Left kidney (tissue), 1 donor: ENCODE measurements at regions not wholly inside any gene's neighbourhood (a gene's known extent, or its start where the extent isn't known, plus 50 kb on each side); places are given as distances from the start of the nearest gene placed in this dataset.

Experiments
- DNase-seq: peaks from one replicate; pipeline ENCODE4 v3.0.0-alpha.2; 2013

- no peak for DNase-seq
Measured at GRCh38 chr22:27293721-27294445, 507.7 kb downstream of the MN1 start.

GRCh38 chr22:27295040-27295439 lies 506.5 kb downstream of the MN1 start:
- DNase-seq: no peak

DNA sequence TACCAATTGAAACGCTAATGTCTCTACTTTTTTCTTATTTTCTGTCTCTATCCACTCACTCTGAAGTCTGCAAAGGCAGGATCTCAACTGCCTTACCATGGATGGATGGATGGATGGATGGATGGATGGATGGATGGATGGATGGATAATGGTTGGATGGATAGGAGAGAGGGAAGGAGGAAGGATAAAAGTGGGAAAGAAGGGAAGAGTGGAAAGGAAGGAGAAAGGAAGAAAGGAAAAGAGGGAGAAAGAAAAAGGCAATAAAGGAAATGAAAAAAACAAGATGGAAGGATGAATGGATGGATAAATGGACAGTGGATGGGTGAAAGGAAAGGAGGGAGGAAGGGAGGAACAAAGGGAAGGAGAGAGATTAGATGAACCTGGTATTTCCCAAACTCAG lies 506.0 kb downstream of the MN1 start:
- no peak for DNase-seq

DNA sequence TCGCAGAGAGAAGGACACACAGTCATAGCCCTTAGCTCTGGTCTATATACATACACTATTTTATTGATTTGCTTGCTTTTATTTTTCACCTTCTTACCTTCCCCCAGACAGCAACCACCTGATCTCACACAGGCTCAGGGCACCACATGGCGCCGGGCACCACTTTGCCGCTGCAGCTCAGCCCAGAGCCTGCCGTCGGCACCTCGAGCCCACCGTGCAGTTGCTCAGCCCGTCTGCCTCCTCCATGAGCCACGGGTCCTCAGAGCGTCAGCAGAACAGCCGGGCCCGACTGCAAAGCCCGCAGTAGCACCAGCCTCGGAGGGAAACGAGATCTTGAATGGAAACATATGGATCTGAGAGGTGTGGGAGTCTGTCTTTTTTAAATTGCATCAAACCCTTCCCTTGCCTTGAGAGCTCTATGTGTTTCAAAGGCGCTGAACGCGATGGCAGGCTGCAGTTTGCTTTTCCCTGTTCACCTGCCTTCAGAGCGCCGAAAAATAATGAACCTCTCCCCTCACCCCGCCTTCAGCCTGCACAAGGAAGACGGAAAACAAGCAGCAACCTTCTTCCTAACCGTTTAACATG lies 505.4 kb downstream of the MN1 start:
- no peak for DNase-seq

DNA sequence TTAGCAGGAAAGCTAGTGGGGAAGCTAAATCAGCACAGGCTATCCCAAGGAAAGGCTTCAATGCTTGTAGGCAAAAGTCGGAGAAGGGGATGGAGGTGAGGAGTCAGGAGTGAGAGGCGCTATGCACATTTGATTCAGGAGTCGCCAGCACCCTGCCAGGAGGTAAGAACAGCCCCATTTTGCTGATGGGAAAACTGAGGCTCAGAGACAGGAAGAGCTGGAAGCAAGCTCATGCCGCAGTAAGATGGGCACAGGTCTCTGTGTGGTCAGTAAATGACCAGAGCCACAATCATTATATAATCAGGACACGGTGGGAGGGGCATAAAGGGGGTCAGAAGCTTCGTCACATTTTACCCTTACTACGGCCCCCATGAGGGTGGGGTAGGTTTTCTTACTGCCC lies 504.4 kb downstream of the MN1 start:
- DNase-seq: no peak

GRCh38 chr22:27298332-27298731 lies 503.2 kb downstream of the MN1 start:
- no peak for DNase-seq

GRCh38 chr22:27298742-27299141 lies 502.8 kb downstream of the MN1 start:
- DNase-seq: no peak

DNA sequence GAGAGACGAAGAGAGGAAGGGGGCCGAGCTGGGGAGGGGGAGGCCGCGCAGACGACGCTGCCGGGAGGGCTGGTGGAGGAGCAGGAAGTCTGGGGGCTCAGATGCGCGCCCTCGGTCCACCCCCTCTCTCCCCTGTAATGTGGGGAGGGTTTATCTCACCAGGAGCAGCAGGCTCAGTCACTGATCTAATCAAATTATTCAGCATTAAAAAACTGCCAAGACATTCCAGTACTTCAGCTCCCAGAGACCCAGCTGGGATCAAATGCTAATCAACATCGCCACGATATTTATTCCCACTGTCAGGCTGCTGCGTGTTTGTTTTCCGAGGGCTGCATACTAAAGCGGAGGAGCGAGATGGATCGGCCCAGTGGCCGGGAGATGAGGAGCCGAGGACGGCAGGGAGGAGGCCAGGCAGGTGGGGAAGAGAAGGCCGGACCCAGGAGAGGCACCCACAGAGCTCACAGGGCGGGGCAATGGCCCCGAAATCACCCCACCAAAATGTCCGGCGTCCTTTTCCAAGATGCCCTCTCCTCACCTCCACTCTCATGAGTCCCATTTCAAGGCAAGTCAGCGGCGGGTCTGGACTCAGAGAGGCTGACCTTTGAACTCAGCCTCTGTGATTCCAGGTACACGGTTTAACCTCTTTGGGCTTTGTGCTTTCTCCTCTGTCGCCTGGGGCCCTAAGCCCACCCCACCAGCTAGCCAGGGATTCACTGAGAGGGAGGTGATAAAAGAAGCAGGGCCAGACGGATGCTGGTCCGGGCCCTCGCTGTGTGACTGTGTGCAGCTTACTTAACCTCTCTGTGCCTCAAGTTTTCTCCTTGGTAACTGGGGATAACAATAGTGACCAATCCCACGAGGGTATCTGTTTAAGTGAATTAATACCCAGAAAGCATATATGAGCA lies 502.1 kb downstream of the MN1 start:
- DNase-seq: no peak

DNA sequence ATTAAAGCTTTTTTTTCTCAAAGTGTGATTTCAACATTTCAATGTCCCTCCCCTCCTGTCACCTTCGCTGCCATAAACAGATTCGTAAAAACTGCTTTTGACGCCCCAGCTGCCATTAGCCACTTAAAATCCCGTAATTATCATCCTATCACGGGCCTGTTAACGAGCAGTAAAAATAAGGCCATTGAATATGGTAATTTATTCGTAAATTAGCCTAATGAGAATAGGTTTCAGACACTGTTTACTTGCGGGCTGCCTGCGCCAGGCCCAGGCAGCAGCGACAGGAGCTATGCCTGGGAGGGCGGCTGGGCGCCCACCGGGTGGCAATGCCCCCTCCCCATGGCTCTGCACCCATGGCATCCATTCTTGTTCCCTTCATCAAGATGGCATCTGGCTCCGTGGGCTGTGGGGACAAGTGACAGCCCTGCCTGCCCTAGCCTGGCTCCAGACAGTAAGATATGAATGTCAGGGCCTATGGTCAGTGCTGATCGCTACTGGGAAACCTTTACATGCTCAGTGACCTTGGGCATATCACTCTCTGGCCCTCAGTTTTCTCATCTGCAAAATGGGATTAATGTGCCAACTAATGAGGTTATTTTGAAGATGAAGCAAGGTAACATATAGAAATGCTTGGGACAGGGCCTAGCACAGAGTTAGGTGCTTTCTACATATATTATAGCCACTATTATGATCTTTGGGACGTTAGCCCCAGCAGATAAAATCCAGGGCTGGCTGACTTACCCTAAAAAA lies 500.8 kb downstream of the MN1 start:
- DNase-seq: no peak

GRCh38 chr22:27302501-27302900 lies 499.1 kb downstream of the MN1 start:
- no peak for DNase-seq

DNA sequence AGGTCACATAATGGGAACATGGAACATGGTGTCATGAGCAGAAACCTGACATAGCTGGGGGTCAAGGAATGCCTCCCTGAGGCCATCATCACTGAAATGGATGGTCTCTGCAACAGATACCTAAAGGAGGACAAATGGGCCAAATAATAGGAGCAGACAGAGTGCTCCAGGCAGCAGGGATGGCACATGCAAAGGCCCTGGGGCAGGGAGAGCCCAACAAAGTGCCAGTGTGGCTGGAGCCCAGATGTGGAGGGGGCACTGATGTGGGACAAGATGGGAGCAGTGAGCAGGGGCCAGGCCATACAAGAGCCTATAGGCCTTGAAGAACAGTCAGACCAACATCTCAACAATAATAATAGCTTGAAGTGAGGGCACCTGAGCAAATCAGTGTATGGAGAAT lies 497.8 kb downstream of the MN1 start:
- DNase-seq: no peak

DNA sequence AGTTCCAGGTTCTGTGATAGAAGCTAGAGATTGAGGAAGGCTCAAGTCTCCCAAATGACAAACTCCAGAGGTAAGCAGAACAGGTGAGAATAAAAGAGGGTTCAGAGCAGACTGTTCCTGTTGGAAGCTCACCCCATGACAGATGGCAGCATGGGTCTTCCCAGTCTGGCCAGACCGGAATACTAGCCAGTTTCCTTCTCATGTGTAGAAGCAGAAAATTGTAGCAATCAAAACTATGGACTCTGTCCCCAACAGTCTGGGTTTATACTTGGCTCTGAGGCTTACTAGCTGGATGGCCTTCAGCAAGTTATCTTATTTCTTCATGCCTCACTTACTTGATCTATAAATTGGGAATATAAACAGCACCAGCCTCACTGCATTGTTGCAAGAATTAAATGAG lies 494.8 kb downstream of the MN1 start:
- no peak for DNase-seq

DNA sequence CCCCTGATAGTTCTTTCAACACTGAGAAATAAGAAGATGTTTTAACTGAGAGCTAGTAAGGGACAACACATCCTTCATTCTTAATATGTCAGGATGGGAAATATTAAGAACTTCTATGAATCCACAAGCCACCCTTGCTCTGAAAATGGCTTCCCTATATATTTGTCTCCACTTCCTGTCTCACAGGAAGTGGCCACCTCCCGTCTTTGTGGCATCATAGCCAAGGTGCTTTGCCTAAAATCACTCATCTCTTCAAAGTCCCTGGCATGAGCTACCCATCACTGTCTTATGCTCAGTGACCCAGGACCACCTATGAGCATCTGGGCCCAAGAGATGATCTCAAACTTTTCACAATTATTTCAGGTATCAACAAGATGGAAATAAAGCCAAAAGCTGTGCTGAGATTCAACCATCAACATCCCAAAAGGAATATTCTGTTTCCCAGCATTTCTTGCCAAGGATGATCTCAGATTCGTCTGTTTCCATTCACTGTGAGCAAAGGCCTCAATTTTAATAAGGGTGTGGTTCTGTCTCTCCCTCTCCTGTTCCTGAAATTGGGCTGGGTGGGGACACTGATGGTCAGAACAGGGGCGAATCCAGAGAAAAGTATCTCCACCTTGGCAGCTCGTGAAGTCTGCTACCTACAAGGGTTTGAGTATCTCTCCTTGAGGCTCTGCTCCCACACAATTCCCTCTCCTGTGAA lies 493.9 kb downstream of the MN1 start:
- no peak for DNase-seq

DNA sequence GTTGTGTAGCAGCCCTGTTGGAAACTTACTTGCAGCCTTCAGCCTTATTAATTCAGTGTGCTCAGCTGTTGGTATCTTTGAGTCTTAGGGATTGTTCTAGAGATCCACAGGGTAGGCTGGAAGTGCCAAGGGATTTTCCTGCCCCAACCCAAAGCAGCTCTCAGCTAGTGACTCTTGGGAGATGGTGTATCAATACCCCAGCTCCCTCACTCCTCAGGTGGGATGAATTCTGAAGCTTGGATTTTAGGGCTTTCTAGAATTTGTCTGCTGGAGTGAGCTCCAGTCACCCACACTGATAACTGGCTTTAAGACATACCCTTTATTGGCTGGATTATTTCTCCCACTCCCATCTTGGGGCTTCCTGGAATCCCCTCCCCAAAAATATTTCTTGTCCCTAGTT lies 493.0 kb downstream of the MN1 start:
- DNase-seq: no peak

DNA sequence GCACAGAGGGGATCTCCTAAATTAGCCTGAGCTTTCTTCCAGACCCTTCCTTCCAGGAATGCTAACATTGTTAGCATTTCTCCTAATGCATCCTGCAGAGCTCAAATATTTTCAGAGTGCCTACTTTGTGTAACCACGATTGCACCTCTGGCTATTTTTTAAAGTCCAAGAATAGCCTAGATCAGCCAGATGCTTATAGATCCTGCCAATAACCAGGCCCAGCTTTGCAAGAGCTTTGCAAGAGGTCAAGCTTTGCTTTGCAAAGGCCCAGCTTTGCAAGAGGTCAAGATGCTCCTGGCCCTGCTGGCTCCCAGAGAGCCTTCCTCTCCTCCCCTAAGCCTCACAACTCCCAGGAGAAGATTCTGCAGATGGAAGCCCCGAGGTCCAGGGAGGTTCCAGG lies 491.9 kb downstream of the MN1 start:
- no peak for DNase-seq

- no peak for DNase-seq
Measured at GRCh38 chr22:27310966-27311697, 490.4 kb downstream of the MN1 start.

DNA sequence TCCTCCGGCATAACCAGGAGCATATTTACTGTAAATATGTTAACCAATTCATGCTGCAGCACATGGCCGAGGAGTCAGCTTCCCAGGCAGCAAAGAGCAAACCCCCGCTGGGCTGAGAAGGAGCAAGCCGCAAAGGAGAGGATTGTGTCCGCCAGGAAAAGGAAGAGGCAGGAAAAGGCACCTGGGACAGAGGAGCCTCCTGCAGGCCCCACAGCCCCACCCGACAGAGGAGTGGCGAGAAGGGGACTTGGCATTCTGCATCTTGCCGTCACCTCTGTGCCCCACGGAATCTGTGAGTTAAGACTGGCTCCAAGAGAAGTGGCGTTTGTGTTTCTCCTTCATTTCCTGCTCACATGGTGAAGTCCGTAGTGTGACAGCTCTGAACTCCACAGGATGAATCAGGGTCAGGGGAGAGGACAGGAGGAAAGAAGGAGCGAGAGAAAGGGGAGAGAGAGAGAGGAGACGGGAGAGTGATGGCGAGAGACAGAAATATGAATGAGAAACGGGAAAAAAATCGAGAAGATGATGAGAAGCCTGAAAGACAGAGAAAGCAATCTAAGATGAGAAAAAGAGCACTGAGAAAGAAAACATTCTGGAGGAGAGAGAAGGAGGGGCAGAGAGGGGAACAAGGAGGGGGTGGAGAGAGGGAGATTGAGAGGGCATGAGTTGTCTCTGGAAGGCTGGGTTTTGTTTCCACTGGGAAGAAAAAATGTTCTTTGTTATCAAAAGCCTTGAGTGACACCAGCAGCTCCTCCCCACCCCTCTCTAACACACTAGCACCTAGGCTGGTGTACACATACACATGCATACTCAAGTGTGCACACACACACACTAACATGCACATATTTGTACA lies 489.6 kb downstream of the MN1 start:
- no peak for DNase-seq

DNA sequence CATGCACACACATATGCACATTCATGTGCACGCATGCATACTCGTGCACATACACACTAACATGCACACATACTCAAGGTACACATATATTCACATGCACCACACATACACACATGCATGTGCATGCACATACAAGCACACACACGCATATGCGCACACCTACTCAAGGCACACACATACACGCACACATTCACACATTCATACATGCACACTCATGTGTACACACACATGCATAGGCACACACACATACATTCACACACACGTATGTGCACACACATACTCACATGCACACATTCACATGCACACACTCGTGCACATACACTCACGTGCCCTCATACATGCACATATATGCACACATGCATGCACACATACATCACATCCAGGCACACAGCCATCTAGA lies 489.0 kb downstream of the MN1 start:
- no peak for DNase-seq

- DNase-seq: no peak
Measured at GRCh38 chr22:27312966-27313855, 488.3 kb downstream of the MN1 start.
